Neural cell (in vitro differentiated cells): ENCODE measurements at regions not wholly inside any gene's neighbourhood (a gene's known extent, or its start where the extent isn't known, plus 50 kb on each side); places are given as distances from the start of the nearest gene placed in this dataset.

Experiments used
- H2AFZ ChIP-seq: fragments of 200-600, 300-800 bp; sonication (generic), shearing (Covaris generic); 2 replicates; pipeline ENCODE4 v1.6.0; 2014; ENCODE audit warnings: low read depth, mild to moderate bottlenecking, antibody characterized with exemption, low read length, moderate library complexity
- H3F3A ChIP-seq: fragments of 200-600 bp; shearing (Covaris generic); 2 replicates; pipeline ENCODE4 v1.6.1; 2016; ENCODE audit warnings: mild to moderate bottlenecking, moderate library complexity, mixed read lengths, antibody characterized with exemption, low read length; ENCODE audit not compliant: insufficient read depth, poor library complexity, severe bottlenecking
- H3K27ac ChIP-seq: fragments of 200-600, 300-800 bp; sonication (generic), shearing (Covaris generic); 2 replicates; pipeline ENCODE4 v1.5.1; 2014; ENCODE audit warnings: mild to moderate bottlenecking, low read length, moderate library complexity
- H3K27me3 ChIP-seq: fragments of 300-800, 200-600 bp; sonication (generic), shearing (Covaris generic); 2 replicates; pipeline ENCODE4 v1.6.0; 2014; ENCODE audit warnings: mild to moderate bottlenecking, low read depth, low read length, moderate library complexity; ENCODE audit not compliant: insufficient read depth
- H3K36me3 ChIP-seq: fragments of 300-800, 200-600 bp; sonication (generic), shearing (Covaris generic); 2 replicates; pipeline ENCODE4 v1.5.1; 2014; ENCODE audit warnings: mild to moderate bottlenecking, antibody characterized with exemption, low read length, moderate library complexity; ENCODE audit not compliant: insufficient read depth
- H3K4me2 ChIP-seq: fragments of 300-800, 200-600 bp; sonication (generic), shearing (Covaris generic); 2 replicates; pipeline ENCODE4 v1.6.0; 2014; ENCODE audit warnings: mild to moderate bottlenecking, low read length
- H3K4me3 ChIP-seq: fragments of 300-800, 200-600 bp; sonication (generic), shearing (Covaris generic); 2 replicates; pipeline ENCODE4 v1.5.1; 2014; ENCODE audit warnings: mild to moderate bottlenecking, low read length, moderate library complexity
- H3K79me2 ChIP-seq: fragments of 200-600 bp; shearing (Covaris generic); replicated peaks from 2 replicates; pipeline ENCODE4 v1.6.0; 2014; ENCODE audit warnings: mild to moderate bottlenecking, low read length, moderate library complexity; ENCODE audit not compliant: insufficient read depth
- H3K9ac ChIP-seq: fragments of 300-800, 200-600 bp; sonication (generic), shearing (Covaris generic); 2 replicates; pipeline ENCODE4 v1.6.1; 2016; ENCODE audit warnings: mild to moderate bottlenecking, low read length, mixed read lengths
- H3K9me2 ChIP-seq: fragments of 200-600 bp; shearing (Covaris generic); 2 replicates; pipeline ENCODE4 v1.6.1; 2016; ENCODE audit warnings: mild to moderate bottlenecking, low read length, mixed read lengths; ENCODE audit not compliant: insufficient read depth
- H3K9me3 ChIP-seq: fragments of 200-600, 300-800 bp; sonication (generic), shearing (Covaris generic); 2 replicates; pipeline ENCODE4 v1.6.1; 2016; ENCODE audit warnings: mild to moderate bottlenecking, mixed run types, low read length, moderate library complexity, mixed read lengths
- H4K20me1 ChIP-seq: fragments of 200-600 bp; shearing (Covaris generic); 2 replicates; pipeline ENCODE4 v1.6.1; 2016; ENCODE audit warnings: mild to moderate bottlenecking, mixed run types; ENCODE audit not compliant: insufficient read depth
- CTCF ChIP-seq: fragments of 450-650 bp; IDR thresholded peaks from 2 replicates; pipeline ENCODE4 v1.5.1; 2014; ENCODE audit warnings: antibody characterized with exemption, mild to moderate bottlenecking, moderate library complexity; ENCODE audit not compliant: poor library complexity, severe bottlenecking
- EP300 ChIP-seq: fragments of 450-650 bp; conservative IDR thresholded peaks from 2 replicates; pipeline ENCODE4 v1.6.1; 2014; ENCODE audit warnings: antibody characterized with exemption, mild to moderate bottlenecking, moderate library complexity; ENCODE audit not compliant: poor library complexity, severe bottlenecking
- EZH2 ChIP-seq: fragments of 200-600, 300-800 bp; shearing (Covaris generic), sonication (generic); IDR thresholded peaks from 2 replicates; pipeline ENCODE4 v1.6.1; 2014; ENCODE audit warnings: antibody characterized with exemption, low read length, borderline replicate concordance, mild to moderate bottlenecking; ENCODE audit not compliant: insufficient read depth, poor library complexity, severe bottlenecking
- MXI1 ChIP-seq: fragments of 450-650 bp; conservative IDR thresholded peaks from 2 replicates; pipeline ENCODE4 v1.6.1; 2014; ENCODE audit warnings: antibody characterized with exemption, mild to moderate bottlenecking; ENCODE audit not compliant: poor library complexity, severe bottlenecking
- POLR2AphosphoS5 ChIP-seq: IDR thresholded peaks from 2 replicates; pipeline ENCODE4 v1.6.1; 2012
- RAD21 ChIP-seq: fragments of 450-650 bp; conservative IDR thresholded peaks from 2 replicates; pipeline ENCODE4 v1.6.1; 2014; ENCODE audit warnings: antibody characterized with exemption, mild to moderate bottlenecking, moderate library complexity
- REST ChIP-seq: IDR thresholded peaks from 2 replicates; pipeline ENCODE4 v1.6.1; 2012; ENCODE audit warnings: borderline replicate concordance
- SMC3 ChIP-seq: fragments of 450-650 bp; conservative IDR thresholded peaks from 2 replicates; pipeline ENCODE4 v1.6.1; 2014; ENCODE audit warnings: antibody characterized with exemption, mild to moderate bottlenecking, moderate library complexity; ENCODE audit not compliant: poor library complexity
- TAF1 ChIP-seq: IDR thresholded peaks from 2 replicates; pipeline ENCODE4 v1.6.1; 2012; ENCODE audit warnings: low read depth

GRCh38 chrX:1031521-1032430, 180.7 kb downstream of the CRLF2 start (continued):
- TF ChIP-seq REST (no peak), MXI1 (no peak), EZH2 (no peak)

- Histone ChIP-seq H3K27me3 (no peaks in the 10 kb centered on the region), H3K4me3 (no peak overlapping the region), H3K9ac (no peak overlapping the region), H3K4me2 (no peak overlapping the region), H3K36me3 (no peaks in the 10 kb centered on the region), H3K79me2 (no peaks in the 10 kb centered on the region), H3F3A (no peaks in the 10 kb centered on the region), H3K9me2 (no peaks in the 10 kb centered on the region), H3K9me3 (no peaks in the 10 kb centered on the region), H3K27ac (no peak overlapping the region), H4K20me1 (no peaks in the 10 kb centered on the region), H2AFZ (no peak overlapping the region)
- TF ChIP-seq EZH2 (no peak), MXI1 (no peak), RAD21 (no peak), SMC3 (no peak), POLR2AphosphoS5 (no peak), EP300 (no peak), TAF1 (no peak), CTCF (no peak), REST (no peak)
Observed at GRCh38 chrX:1029494-1029893, 183.0 kb downstream of the CRLF2 start.
